ENCODE measurements at regions not wholly inside any gene's neighbourhood (a gene's known extent, or its start where the extent isn't known, plus 50 kb on each side); places are given as distances from the start of the nearest gene placed in this dataset.

GRCh38 chr7:84477786-84478478 lies 283.3 kb upstream of the SEMA3A start:
- TF ChIP-seq, protein P1, sequence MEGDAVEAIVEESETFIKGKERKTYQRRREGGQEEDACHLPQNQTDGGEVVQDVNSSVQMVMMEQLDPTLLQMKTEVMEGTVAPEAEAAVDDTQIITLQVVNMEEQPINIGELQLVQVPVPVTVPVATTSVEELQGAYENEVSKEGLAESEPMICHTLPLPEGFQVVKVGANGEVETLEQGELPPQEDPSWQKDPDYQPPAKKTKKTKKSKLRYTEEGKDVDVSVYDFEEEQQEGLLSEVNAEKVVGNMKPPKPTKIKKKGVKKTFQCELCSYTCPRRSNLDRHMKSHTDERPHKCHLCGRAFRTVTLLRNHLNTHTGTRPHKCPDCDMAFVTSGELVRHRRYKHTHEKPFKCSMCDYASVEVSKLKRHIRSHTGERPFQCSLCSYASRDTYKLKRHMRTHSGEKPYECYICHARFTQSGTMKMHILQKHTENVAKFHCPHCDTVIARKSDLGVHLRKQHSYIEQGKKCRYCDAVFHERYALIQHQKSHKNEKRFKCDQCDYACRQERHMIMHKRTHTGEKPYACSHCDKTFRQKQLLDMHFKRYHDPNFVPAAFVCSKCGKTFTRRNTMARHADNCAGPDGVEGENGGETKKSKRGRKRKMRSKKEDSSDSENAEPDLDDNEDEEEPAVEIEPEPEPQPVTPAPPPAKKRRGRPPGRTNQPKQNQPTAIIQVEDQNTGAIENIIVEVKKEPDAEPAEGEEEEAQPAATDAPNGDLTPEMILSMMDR (IDR thresholded peaks at IDR 0.05) = no peak
- no peak for TF ChIP-seq EZH2 (IDR thresholded peaks at IDR 0.05)

Measured in neural progenitor cell (in vitro differentiated cells).